ENCODE measurements at regions not wholly inside any gene's neighbourhood (a gene's known extent, or its start where the extent isn't known, plus 50 kb on each side); places are given as distances from the start of the nearest gene placed in this dataset.

DNA sequence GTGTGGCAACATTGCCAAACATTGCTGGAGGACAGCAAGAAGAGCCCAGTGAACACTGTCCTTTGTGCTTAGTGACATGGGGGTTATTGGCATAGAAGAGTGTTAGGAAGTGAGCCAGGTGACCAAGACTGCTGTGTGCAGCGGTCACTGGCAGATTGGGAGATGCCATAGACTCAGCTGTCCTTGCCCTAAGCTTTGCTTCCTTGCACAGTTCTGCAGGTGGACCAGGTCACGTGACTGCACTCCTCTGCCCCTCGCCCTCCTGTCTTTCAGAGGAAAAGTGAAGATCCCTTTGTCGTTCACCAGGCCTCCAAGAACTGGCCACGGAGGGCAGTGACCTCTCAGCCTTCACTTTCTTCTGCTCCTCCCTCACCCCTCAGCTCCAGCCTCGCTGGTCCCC, 215.6 kb upstream of the SMIM21 start:
- no peak overlapping the region for H3K4me3 ChIP-seq (ENCODE audit: low read depth, low read length)
- no peak for DNase-seq (ENCODE audit: low read depth)
- TF ChIP-seq, protein P1, sequence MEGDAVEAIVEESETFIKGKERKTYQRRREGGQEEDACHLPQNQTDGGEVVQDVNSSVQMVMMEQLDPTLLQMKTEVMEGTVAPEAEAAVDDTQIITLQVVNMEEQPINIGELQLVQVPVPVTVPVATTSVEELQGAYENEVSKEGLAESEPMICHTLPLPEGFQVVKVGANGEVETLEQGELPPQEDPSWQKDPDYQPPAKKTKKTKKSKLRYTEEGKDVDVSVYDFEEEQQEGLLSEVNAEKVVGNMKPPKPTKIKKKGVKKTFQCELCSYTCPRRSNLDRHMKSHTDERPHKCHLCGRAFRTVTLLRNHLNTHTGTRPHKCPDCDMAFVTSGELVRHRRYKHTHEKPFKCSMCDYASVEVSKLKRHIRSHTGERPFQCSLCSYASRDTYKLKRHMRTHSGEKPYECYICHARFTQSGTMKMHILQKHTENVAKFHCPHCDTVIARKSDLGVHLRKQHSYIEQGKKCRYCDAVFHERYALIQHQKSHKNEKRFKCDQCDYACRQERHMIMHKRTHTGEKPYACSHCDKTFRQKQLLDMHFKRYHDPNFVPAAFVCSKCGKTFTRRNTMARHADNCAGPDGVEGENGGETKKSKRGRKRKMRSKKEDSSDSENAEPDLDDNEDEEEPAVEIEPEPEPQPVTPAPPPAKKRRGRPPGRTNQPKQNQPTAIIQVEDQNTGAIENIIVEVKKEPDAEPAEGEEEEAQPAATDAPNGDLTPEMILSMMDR (IDR thresholded peaks at IDR 0.05; ENCODE audit: insufficient read depth, low read depth, low read length), result no peak

DNA sequence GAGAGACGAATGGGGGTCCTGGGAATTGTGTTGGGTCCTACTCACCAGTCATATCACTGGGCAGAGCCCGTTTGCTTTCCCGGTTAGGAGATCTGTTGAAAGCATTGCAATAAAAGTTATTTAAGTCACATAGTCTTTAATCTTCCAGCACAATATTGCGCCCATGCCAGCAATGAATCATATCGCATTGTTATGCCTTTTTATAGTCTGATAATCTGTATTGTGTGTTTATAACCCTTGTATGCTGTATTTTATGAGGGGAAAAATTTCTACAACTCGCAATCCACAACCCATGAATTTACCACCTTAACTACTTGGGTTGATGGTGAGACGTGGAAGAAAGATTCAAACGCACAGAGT, 211.9 kb upstream of the SMIM21 start:
- DNase-seq (ENCODE audit: low read depth), result no peak
- no peak overlapping the region for H3K4me3 ChIP-seq (ENCODE audit: low read depth, low read length)
- TF ChIP-seq, protein P1 (IDR thresholded peaks at IDR 0.05; ENCODE audit: insufficient read depth, low read depth, low read length), result no peak

DNA sequence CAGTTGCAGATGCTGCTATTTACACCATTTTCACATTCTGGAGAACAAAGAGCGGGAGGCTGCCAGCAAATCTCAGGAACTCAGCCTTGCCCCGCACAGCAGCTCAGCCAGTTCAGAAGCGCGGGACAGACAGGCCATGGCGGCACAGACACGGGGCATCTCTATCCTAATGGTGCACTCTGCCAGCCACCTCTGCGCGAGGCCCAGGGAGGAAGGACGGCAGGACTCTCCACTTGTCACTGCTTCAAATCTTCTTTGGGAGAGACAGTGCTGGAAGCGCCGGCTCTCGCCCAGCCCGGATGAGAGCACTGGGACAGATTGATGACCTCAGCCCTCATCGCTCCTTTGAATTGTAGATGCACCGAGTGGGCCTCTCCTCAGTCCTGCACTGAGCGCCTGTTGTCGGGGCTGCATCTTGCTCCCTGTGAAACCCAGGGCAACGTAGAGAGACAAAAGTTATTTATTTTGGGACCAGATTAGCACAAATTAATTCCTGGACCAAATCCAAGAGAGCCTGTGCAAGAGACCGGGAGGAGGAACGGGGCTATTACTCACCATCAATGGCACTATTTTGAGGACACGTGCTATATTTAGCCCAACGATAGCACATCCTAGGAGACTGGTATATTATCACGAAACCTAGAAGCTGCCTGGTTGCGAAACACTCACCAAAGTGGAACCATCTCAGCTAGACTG, 211.4 kb upstream of the SMIM21 start:
- TF ChIP-seq, protein P1 (IDR thresholded peaks at IDR 0.05; ENCODE audit: insufficient read depth, low read depth, low read length), result no peak
- DNase-seq (ENCODE audit: low read depth), result peak; percentile 8
- H3K4me3 ChIP-seq (ENCODE audit: low read depth, low read length), result peak overlapping the region; percentile 42

DNA sequence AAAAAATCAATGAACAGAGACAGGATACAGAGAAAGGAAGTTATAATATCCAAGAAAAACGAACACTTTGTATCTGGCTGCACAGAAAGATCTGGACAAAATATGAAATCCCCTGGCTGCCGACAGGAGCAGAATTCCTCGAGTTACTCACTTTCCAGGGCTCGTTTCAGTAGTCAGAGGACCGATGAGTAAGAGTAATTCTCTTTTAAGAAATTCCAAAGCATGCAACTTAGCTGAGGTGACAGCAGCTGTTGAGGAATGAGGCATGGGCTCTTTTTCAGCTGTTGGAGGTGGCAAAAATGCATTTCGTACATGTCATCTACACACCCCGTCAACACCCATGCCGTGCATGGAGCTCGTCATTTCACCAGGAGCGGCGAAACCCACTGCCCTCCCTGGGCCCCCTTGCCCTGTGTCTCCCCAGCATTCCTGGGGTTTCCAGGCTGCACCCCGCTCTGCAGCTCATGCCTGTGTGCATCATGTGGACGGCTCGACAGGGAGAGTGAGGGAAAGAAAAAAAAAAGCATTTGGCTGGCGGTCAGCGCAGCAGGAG, 210.8 kb upstream of the SMIM21 start:
- DNase-seq (ENCODE audit: low read depth), result peak; percentile 29
- peak overlapping the region; percentile 42 for H3K4me3 ChIP-seq (ENCODE audit: low read depth, low read length)
- TF ChIP-seq, protein P1 (IDR thresholded peaks at IDR 0.05; ENCODE audit: insufficient read depth, low read depth, low read length), result peak; percentile 19

DNA sequence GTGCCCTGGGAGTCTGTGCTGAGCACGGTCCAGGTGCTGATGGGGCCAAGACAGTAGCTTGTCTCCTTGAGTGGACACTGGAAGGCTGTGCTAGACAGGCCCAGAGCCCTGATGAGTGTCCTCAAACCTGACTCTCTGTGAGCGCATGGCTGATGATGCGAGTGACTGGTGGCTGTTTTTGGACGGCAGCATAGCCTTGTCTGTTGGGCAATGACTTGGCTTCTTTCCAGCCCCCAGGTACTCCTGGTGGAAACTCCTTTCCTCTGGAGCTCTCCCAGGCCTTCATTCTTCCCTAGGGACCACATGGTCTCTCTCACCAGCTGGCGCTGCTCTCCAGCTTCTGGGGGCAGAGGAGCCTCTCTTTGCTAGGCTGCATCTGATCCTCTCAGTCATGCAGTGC, 207.6 kb upstream of the SMIM21 start:
- TF ChIP-seq, protein P1 (IDR thresholded peaks at IDR 0.05; ENCODE audit: insufficient read depth, low read depth, low read length), result no peak
- no peak for DNase-seq (ENCODE audit: low read depth)
- no peak overlapping the region for H3K4me3 ChIP-seq (ENCODE audit: low read depth, low read length)

DNA sequence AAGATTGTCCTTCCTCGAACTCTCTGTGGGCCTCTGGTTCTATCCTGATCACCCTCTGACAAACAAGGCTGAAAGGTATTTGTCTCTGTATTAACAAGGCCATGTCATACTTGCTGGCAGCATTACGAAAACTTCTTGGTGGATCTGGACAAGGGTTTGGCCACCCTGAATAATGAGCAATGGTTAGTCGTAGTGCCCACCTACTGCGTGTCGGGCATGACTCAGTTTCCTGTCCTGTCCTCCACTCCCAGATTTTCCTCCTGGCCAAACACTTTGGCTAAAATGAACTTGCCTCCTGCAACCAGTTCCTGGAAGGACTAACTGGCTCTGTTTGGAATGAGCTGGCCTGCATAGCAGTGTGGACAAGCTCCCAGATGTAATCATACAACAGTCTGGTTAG, 198.5 kb upstream of the SMIM21 start:
- DNase-seq (ENCODE audit: low read depth), result no peak
- TF ChIP-seq, protein P1 (IDR thresholded peaks at IDR 0.05; ENCODE audit: insufficient read depth, low read depth, low read length), result no peak
- H3K4me3 ChIP-seq (ENCODE audit: low read depth, low read length), result no peak overlapping the region

DNA sequence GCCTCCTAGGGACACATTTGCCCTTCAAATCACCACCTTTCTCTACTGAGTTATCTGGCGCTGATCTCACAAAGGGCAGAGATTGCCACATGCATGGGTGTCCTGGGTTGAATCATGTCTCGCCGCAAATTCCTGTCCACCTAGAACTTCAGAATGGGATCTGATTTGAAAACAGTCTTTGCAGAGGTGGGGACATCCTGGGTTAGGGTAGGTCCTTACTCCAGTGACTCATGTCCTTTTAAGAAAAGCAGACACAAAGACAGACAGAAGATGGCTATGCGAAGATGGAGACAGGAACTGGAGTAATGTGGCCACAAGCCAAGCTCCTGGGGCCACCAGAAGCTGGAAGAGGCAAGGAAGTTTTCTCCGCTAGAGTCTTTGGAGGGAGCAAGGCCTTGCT, 197.4 kb upstream of the SMIM21 start:
- no peak for DNase-seq (ENCODE audit: low read depth)
- TF ChIP-seq, protein P1 (IDR thresholded peaks at IDR 0.05; ENCODE audit: insufficient read depth, low read depth, low read length), result no peak
- H3K4me3 ChIP-seq (ENCODE audit: low read depth, low read length), result no peak overlapping the region

Data from fibroblast of villous mesenchyme (primary cell).